SJCRH30 (cell line): ENCODE measurements at regions not wholly inside any gene's neighbourhood (a gene's known extent, or its start where the extent isn't known, plus 50 kb on each side); places are given as distances from the start of the nearest gene placed in this dataset.
"Not testable (repeated sequence)": the region's sequence is repeated elsewhere in the genome, so short reads cannot be mapped to it uniquely, and the experiment has no call there.

ENCODE experiments used
- DNase-seq, 2 experiments: peaks; one replicate each; pipeline ENCODE4 v3.0.0-alpha.2; 2015 to 2020
- H3K27ac ChIP-seq: fragments of 250-450 bp; sonication (Bioruptor Pico); 2 replicates; pipeline ENCODE4 v1.5.1; 2020; ENCODE audit warnings: mild to moderate bottlenecking, moderate library complexity
- H3K27me3 ChIP-seq: fragments of 250-450 bp; sonication (Bioruptor Pico); 2 replicates; pipeline ENCODE4 v1.5.1; 2020; ENCODE audit warnings: mild to moderate bottlenecking, moderate library complexity
- H3K36me3 ChIP-seq: fragments of 250-450 bp; sonication (Bioruptor Pico); 2 replicates; pipeline ENCODE4 v1.5.1; 2020; ENCODE audit warnings: mild to moderate bottlenecking, moderate library complexity
- H3K4me1 ChIP-seq: fragments of 250-450 bp; sonication (Bioruptor Pico); 2 replicates; pipeline ENCODE4 v1.5.1; 2020; ENCODE audit warnings: mild to moderate bottlenecking, moderate library complexity
- H3K4me3 ChIP-seq: fragments of 250-450 bp; sonication (Bioruptor Pico); 2 replicates; pipeline ENCODE4 v1.5.1; 2020; ENCODE audit warnings: mild to moderate bottlenecking, moderate library complexity
- H3K9me3 ChIP-seq: fragments of 250-450 bp; sonication (Bioruptor Pico); replicated peaks from 2 replicates; pipeline ENCODE4 v1.5.1; 2020; ENCODE audit warnings: mild to moderate bottlenecking, moderate library complexity

DNA sequence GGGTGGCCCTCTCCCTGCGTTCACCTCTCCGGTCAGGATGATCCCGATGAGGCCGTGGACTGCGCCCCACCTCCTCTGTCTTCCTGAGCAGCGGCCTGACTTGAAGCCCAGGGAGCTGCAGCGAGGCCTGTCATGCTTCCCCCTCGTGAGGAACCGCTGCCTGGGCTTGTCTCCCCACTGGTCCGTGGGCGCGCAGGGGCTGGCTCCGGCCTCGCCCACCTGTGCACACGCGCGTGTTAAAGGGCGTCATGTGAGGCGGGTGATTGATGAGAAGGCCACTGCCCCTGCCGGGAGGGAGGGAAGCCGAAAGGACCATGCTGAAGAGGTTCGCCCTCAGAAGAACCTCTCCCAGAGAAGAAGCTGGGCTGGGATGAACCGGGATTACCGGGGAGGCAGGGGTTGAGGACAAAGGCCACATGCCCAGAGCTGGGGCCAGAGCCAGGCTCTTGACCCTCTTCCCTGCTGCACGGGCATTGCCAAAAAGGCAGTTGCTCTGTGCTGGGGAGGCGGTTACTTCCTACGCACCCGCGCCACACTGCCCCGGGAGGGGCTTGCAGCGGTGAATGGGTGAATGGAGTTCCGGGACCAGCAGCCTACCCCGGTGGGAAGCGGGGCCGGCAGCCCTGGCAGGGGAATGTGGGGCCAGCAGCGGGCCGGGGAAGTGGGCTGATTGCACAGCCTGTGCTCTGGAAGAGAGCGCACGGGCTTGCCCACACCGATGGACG lies 85.9 kb upstream of the GSE1 start:
- Histone ChIP-seq H3K27me3 (no peaks in the 10 kb centered on the region), H3K4me3 (no peak overlapping the region), H3K9me3 (no peaks in the 10 kb centered on the region), H3K27ac (no peak overlapping the region), H3K36me3 (no peaks in the 10 kb centered on the region), H3K4me1 (peaks cover 48% of the 10 kb centered on the region)
- no peak for DNase-seq

DNA sequence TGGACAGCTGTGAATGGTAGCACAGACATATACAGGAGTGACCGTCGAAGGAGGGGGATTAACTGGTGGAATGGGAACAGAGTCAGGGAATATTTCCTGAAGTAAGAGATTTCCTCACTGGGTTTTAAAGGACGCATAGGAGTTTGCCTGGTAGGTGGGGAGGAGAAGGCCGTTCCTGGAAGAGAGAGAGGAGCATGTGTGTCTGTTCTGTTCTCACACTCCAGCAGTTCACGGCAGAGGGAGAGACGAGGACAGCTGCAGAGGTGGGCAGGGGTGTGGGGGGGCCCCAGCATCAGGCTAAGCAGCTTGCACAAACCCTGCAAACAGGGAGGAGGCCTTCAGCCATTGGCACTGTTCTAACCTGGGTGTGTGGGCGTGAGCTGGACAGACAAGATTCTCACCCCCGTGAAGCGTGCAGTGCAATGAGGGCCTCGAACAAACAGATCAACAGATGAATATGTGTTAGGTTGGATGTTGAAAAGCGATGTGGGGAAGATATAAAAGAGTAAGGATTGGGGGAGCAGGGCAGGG lies 85.3 kb upstream of the GSE1 start:
- Histone ChIP-seq H3K4me3 (no peak overlapping the region), H3K9me3 (no peaks in the 10 kb centered on the region), H3K36me3 (no peaks in the 10 kb centered on the region), H3K27me3 (no peaks in the 10 kb centered on the region), H3K27ac (no peak overlapping the region), H3K4me1 (peaks cover 43% of the 10 kb centered on the region)
- DNase-seq, result peak; percentile 72 to 80

DNA sequence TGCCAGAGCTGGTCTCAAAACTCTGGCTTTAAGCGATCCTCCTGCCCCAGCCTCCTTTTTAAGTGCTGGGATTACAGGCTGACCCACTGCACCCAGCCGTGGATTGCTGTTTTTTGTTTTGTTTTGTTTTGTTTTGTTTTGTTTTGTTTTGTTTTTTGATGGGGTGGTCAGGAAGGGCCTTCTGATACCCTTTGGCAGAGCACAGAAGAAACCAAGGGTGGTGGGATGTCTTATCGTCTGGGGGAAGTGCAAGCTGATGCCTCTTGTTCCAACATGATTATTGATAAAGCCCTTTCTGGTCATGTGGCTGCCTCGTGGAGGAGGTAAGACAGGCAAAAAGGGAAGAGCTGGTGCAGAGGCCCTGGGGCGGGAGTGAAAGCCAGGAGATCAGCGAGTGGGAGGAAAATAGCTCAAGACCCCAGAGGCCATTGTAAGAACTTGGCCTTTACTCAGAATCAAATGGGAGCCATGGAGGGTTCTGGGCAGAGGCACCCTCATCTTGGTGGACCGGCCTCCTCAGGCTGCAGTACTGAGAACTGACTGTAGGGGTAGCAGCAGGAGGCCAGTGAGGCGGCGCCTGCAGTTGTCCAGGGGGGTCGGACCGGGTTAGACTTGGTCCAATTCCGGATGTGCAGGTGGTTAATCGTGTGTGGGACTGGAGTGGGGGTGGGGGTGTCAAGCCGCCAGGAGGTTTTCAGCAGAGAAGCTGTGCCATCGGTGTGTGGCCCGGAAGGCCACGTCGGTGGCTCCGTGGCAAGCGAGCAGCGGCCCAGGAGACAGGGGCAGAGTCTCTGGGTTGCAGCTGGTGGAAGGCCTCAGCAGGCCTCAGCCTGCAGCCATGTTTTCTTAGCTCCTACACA lies 84.4 kb upstream of the GSE1 start:
- no peak for DNase-seq
- Histone ChIP-seq H3K27ac (no peak overlapping the region), H3K36me3 (no peaks in the 10 kb centered on the region), H3K4me1 (peaks cover 37% of the 10 kb centered on the region), H3K9me3 (no peaks in the 10 kb centered on the region), H3K27me3 (no peaks in the 10 kb centered on the region), H3K4me3 (no peak overlapping the region)

- H3K4me3 ChIP-seq, result no peak overlapping the region
- peaks cover 27% of the 10 kb centered on the region for H3K4me1 ChIP-seq
- no peak overlapping the region for H3K27ac ChIP-seq
- no peaks in the 10 kb centered on the region for H3K9me3 ChIP-seq
- H3K36me3 ChIP-seq, result no peaks in the 10 kb centered on the region
- no peaks in the 10 kb centered on the region for H3K27me3 ChIP-seq
- no peak for DNase-seq
Observed at GRCh38 chr16:85529489-85530369, 83.4 kb upstream of the GSE1 start.

DNA sequence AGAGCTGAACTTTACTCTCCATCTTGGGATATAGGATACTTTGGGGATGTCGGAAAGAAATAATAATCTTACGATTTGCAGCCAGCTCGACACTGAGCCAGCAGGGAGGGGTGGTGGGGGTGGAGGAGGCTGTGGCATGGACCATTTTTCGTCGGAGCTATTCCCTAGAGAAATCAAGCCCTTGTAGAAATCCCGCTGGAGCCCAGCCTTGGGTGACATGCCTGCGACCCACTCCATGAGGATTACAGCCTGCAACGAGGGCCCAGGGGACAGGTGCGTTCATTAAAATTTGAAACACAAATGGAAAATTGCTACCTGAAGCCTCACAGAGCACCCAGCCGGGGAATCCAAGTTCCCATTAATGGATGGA lies 82.8 kb upstream of the GSE1 start:
- Histone ChIP-seq H3K27ac (no peak overlapping the region), H3K4me1 (peaks cover 24% of the 10 kb centered on the region), H3K36me3 (no peaks in the 10 kb centered on the region), H3K4me3 (no peak overlapping the region), H3K27me3 (no peaks in the 10 kb centered on the region), H3K9me3 (no peaks in the 10 kb centered on the region)
- DNase-seq, result no peak

DNA sequence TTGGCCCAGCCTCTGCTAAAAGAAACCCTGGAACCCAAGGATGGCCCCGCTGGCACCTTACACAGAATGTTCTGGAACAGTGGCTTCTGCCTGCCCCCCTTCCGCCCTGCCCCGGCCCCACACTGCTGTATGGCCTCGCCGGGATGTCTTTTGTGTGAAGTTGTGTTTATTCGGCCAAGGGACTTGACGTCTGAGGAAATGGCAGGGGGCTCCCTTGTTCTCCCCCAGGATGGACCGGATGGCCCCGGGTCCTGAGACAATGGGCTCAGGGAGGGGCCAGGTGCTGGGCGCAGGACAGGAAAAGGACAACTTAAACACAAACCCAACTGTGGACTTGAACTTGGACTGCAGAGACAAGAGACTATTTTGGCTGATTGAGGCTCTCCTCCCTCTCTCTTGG lies 81.6 kb upstream of the GSE1 start:
- H3K9me3 ChIP-seq, result no peaks in the 10 kb centered on the region
- no peaks in the 10 kb centered on the region for H3K27me3 ChIP-seq
- no peak overlapping the region for H3K27ac ChIP-seq
- no peak for DNase-seq
- no peak overlapping the region for H3K4me3 ChIP-seq
- H3K4me1 ChIP-seq, result peaks cover 14% of the 10 kb centered on the region
- no peaks in the 10 kb centered on the region for H3K36me3 ChIP-seq

DNA sequence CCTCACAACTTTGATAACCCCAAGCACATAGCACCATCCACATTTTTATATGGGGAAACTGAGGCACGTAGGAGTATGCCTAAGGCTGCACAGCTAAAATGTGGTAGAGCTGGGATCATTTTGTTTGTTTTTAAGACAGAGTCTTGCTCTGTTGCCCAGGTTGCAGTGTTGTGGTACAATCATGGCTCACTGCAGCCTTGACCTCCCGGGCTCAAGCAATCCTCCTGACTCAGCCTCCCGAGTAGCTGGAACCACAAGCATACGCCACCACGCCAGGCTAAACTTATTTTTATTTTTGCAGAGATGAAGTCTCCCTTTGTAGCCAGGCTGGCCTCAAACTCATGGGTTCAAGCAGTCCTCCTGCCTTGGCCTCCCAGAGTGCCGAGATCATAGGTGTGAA lies 81.0 kb upstream of the GSE1 start:
- no peak for DNase-seq
- Histone ChIP-seq H3K9me3 (no peaks in the 10 kb centered on the region), H3K36me3 (no peaks in the 10 kb centered on the region), H3K4me1 (peaks cover 8% of the 10 kb centered on the region), H3K4me3 (no peak overlapping the region), H3K27me3 (no peaks in the 10 kb centered on the region), H3K27ac (no peak overlapping the region)

GRCh38 chr16:85533593-85533992 lies 79.5 kb upstream of the GSE1 start:
- H3K27ac ChIP-seq, DNase-seq, H3K9me3 ChIP-seq, H3K36me3 ChIP-seq, H3K4me3 ChIP-seq, H3K4me1 ChIP-seq, H3K27me3 ChIP-seq: not testable (repeated sequence)

DNA sequence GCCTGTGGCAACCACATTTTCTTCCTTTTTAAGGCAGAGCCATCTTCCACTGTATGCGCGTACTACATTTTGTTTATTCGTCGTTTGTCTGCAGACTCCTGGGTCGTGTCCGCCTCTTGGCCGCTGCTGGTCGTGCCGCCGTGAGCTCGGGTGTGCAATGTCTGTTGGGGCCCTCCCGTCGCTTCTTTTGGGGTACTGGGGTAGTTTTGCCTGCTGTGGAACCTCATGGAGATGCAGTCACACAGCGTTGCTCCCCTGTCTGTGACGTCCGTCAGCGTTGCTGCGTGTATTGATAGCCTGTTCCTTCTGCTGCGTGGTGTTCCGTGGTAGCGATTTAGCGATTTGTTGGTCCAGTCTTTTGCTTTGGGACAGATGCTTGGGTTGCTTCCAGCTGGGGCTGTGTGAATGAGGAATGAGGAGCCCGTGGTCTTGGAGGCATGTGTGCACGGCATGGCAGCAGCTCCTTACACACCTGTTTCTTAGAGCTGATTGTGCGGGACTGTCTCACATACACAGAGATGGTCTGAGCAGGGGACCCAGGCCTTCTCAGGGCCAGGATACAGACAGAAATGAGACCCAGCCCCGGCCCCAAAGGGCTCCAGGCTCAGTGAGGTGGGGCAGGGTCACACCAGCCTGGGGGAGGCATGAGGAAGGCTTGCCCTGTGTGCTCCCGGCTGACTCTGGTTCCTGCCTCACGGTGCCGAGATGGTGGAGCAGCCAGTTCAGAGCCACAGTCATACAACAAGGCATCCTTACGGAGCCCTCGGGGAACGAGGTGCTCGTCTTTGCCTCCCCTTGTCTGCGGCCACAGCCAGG lies 78.4 kb upstream of the GSE1 start:
- Histone ChIP-seq H3K4me1 (no peaks in the 10 kb centered on the region; the same call in 1 of the 2 replicates), H3K36me3 (no peaks in the 10 kb centered on the region), H3K4me3 (no peak overlapping the region), H3K9me3 (no peaks in the 10 kb centered on the region; the same call in 1 of the 2 replicates), H3K27ac (no peak overlapping the region), H3K27me3 (no peaks in the 10 kb centered on the region)
- DNase-seq, result no peak

- Histone ChIP-seq H3K27me3 (no peaks in the 10 kb centered on the region), H3K9me3 (peaks cover 6% of the 10 kb centered on the region; the same call in 1 of the 2 replicates), H3K36me3 (no peaks in the 10 kb centered on the region), H3K27ac (no peak overlapping the region), H3K4me1 (no peaks in the 10 kb centered on the region; the same call in 1 of the 2 replicates), H3K4me3 (no peak overlapping the region)
- no peak for DNase-seq
Observed at GRCh38 chr16:85535352-85536072, 77.6 kb upstream of the GSE1 start.

DNA sequence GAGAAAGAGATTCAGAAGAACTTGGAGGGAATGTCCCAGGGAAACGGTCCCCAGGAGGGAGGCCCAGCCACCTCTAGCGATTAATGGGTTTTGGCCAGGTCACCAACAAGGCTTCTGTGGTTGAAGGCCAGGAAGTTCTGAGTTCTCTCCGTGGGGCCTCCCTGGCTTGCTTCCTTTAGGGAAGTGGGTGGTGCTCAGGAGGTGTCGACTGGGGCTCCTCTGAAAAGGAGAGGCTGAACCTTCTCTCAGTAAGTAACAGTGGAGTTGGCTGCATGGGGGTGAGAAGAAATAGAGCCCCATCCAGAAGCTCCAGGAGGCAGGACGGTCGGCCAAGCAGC lies 77.1 kb upstream of the GSE1 start:
- DNase-seq, result no peak
- Histone ChIP-seq H3K9me3 (peaks cover 6% of the 10 kb centered on the region; the same call in 1 of the 2 replicates), H3K4me3 (no peak overlapping the region), H3K36me3 (no peaks in the 10 kb centered on the region), H3K4me1 (no peaks in the 10 kb centered on the region; the same call in 1 of the 2 replicates), H3K27ac (no peak overlapping the region), H3K27me3 (no peaks in the 10 kb centered on the region)

- Histone ChIP-seq H3K4me3 (no peak overlapping the region), H3K27ac (no peak overlapping the region), H3K36me3 (no peaks in the 10 kb centered on the region), H3K27me3 (no peaks in the 10 kb centered on the region), H3K9me3 (peaks cover 6% of the 10 kb centered on the region; the same call in 1 of the 2 replicates), H3K4me1 (peaks cover 4% of the 10 kb centered on the region; the same call in 1 of the 2 replicates)
- no peak for DNase-seq
Observed at GRCh38 chr16:85536411-85537330, 76.5 kb upstream of the GSE1 start.
